Right atrium auricular region (tissue), 2 donors: ENCODE measurements at regions not wholly inside any gene's neighbourhood (a gene's known extent, or its start where the extent isn't known, plus 50 kb on each side); places are given as distances from the start of the nearest gene placed in this dataset.
"Not testable (repeated sequence)": the region's sequence is repeated elsewhere in the genome, so short reads cannot be mapped to it uniquely, and the experiment has no call there.

ENCODE experiments used
- DNase-seq: peaks from one replicate; pipeline ENCODE4 v3.0.0-alpha.2; 2019; ENCODE audit warnings: low spot score
- H3K27ac ChIP-seq, 2 donors: fragments of 200-600 bp; sonication (generic); 1 replicate in 1 of 2; 2 replicates in 1 of 2; pipeline ENCODE4 v1.5.1; 2016 to 2019
- H3K27me3 ChIP-seq, 2 donors: fragments of 200-600 bp; sonication (generic); one replicate each; pipeline versions ENCODE4 v1.5.1 to v1.6.0; 2017 to 2019
- H3K36me3 ChIP-seq: fragments of 200-600 bp; sonication (generic); one replicate; pipeline ENCODE4 v1.5.1; 2016
- H3K4me1 ChIP-seq, 2 donors: fragments of 200-600 bp; sonication (generic); one replicate each; pipeline versions ENCODE4 v1.5.1 to v1.6.0; 2017 to 2019
- H3K4me3 ChIP-seq, 2 donors: fragments of 200-600 bp; sonication (generic); 1 replicate in 1 of 2; 2 replicates in 1 of 2; pipeline ENCODE4 v1.5.1; 2017 to 2019; ENCODE audit warnings: mild to moderate bottlenecking in 1 of 2, moderate library complexity in 1 of 2
- H3K9me3 ChIP-seq, 2 donors: fragments of 200-600 bp; sonication (generic); one replicate each; pipeline ENCODE4 v1.5.1; 2019
- CTCF ChIP-seq, 2 donors: fragments of 200-600 bp; sonication (generic); IDR thresholded peaks; one replicate each; pipeline ENCODE4 v1.5.1; 2019; ENCODE audit warnings: antibody characterized with exemption in 2 of 2

GRCh38 chr20:11992426-11992825, 74.7 kb downstream of the BTBD3 start:
- TF ChIP-seq CTCF (IDR thresholded peaks at IDR 0.05) = no peak
- Histone ChIP-seq H3K9me3 (no peaks in the 10 kb centered on the region), H3K4me3 (no peak overlapping the region), H3K36me3 (no peaks in the 10 kb centered on the region), H3K4me1 (no peaks in the 10 kb centered on the region), H3K27ac (no peak overlapping the region), H3K27me3 (no peaks in the 10 kb centered on the region)
- no peak for DNase-seq

- Histone ChIP-seq H3K27ac (no peak overlapping the region), H3K4me1 (no peaks in the 10 kb centered on the region), H3K4me3 (no peak overlapping the region), H3K27me3 (no peaks in the 10 kb centered on the region), H3K9me3 (no peaks in the 10 kb centered on the region), H3K36me3 (no peaks in the 10 kb centered on the region)
- TF ChIP-seq CTCF (IDR thresholded peaks at IDR 0.05) = no peak
- no peak for DNase-seq
Measured at GRCh38 chr20:11993886-11994461, 76.3 kb downstream of the BTBD3 start.

GRCh38 chr20:11995805-11996567, 78.3 kb downstream of the BTBD3 start:
- no peak for TF ChIP-seq CTCF (IDR thresholded peaks at IDR 0.05)
- no peaks in the 10 kb centered on the region for H3K27me3 ChIP-seq
- H3K27ac ChIP-seq = no peak overlapping the region
- no peak overlapping the region for H3K4me3 ChIP-seq
- no peak for DNase-seq
- H3K9me3 ChIP-seq = no peaks in the 10 kb centered on the region
- no peaks in the 10 kb centered on the region for H3K4me1 ChIP-seq
- H3K36me3 ChIP-seq = no peaks in the 10 kb centered on the region

GRCh38 chr20:12004776-12005175, 87.1 kb downstream of the BTBD3 start:
- H3K27ac ChIP-seq, H3K36me3 ChIP-seq, H3K27me3 ChIP-seq, DNase-seq, H3K4me1 ChIP-seq, H3K9me3 ChIP-seq, H3K4me3 ChIP-seq: not testable (repeated sequence)

GRCh38 chr20:12012241-12013222, 94.8 kb downstream of the BTBD3 start:
- no peak overlapping the region for H3K27ac ChIP-seq
- TF ChIP-seq CTCF (IDR thresholded peaks at IDR 0.05) = peak; percentile 54 to 76

GRCh38 chr20:12014276-12014675, 96.6 kb downstream of the BTBD3 start:
- no peaks in the 10 kb centered on the region for H3K9me3 ChIP-seq
- H3K36me3 ChIP-seq = no peaks in the 10 kb centered on the region
- H3K4me3 ChIP-seq = no peak overlapping the region
- no peak for DNase-seq
- no peak overlapping the region for H3K27ac ChIP-seq
- H3K4me1 ChIP-seq = no peaks in the 10 kb centered on the region
- H3K27me3 ChIP-seq = no peaks in the 10 kb centered on the region
- TF ChIP-seq CTCF (IDR thresholded peaks at IDR 0.05) = no peak

More at GRCh38 chr20:12012241-12013222, 94.8 kb downstream of the BTBD3 start:
- no peaks in the 10 kb centered on the region for H3K4me1 ChIP-seq
- no peaks in the 10 kb centered on the region for H3K36me3 ChIP-seq
- no peaks in the 10 kb centered on the region for H3K27me3 ChIP-seq
- no peak for DNase-seq
- no peaks in the 10 kb centered on the region for H3K9me3 ChIP-seq
- no peak overlapping the region for H3K4me3 ChIP-seq
